HepG2 (cell line): ENCODE measurements at regions not wholly inside any gene's neighbourhood (a gene's known extent, or its start where the extent isn't known, plus 50 kb on each side); places are given as distances from the start of the nearest gene placed in this dataset.

ENCODE experiments used
- ATAC-seq: fragments of 200-7000 bp; cut with Tn5 transposase; 3 replicates; pipeline ENCODE4 v1.9.1; 2020; ENCODE audit warnings: mild to moderate bottlenecking, moderate library complexity
- BruUV-seq: library from RNA; stranded (reverse); fragments of 400-500 nt; replicated peaks from 2 replicates; lab custom pipeline; 2021; lab: Mats Ljungman, UMichigan
- CTCF ChIA-PET: fragments of 300-600 bp; formaldehyde crosslinking; extraction: SDS; loops from one replicate; lab custom pipeline; 2021; ENCODE audit warnings: low total read pairs, inconsistent platforms, low intra/inter-chr PET ratio; lab: Yijun Ruan, JAX
- POLR2A ChIA-PET: fragments of 350-600 bp; sonication (Branson Sonifier 250); formaldehyde crosslinking; loops from one replicate; lab custom pipeline; 2020; ENCODE audit warnings: antibody characterized with exemption, inconsistent platforms; lab: Yijun Ruan, JAX
- DNase-seq: peaks from one replicate; pipeline ENCODE4 v3.0.0-alpha.2; 2015; ENCODE audit warnings: low spot score
- FAIRE-seq: peaks from 3 replicates; lab custom pipeline; 2011; peaks lifted over from hg19 to GRCh38; lab: Jason Lieb, UNC
- H2AFZ ChIP-seq: one replicate; pipeline ENCODE4 v1.6.1; 2011; ENCODE audit warnings: low read length, inconsistent platforms
- H3K27ac ChIP-seq: fragments of 300-600 bp; 3 replicates; pipeline ENCODE4 v1.8.0; 2011; ENCODE audit warnings: mixed run types, mild to moderate bottlenecking, mixed read lengths, low read length, inconsistent platforms; ENCODE audit not compliant: insufficient read depth; ENCODE audit errors: extremely low read length
- H3K27me3 ChIP-seq, 2 experiments: fragments of 200-600 bp in 1 of 2; 2 replicates in 1 of 2; 3 replicates in 1 of 2; pipeline versions ENCODE4 v1.6.0 to v1.8.0; 2011; ENCODE audit warnings: low read length in 2 of 2, mild to moderate bottlenecking in 2 of 2, moderate library complexity in 2 of 2, inconsistent platforms in 1 of 2; ENCODE audit not compliant: insufficient read depth in 2 of 2, control insufficient read depth in 1 of 2
- H3K36me3 ChIP-seq, 2 experiments: fragments of 200-600 bp in 1 of 2; replicated peaks in 1 of 2; 2 replicates in 1 of 2; 3 replicates in 1 of 2; pipeline versions ENCODE4 v1.5.1 to v1.8.0; 2011; ENCODE audit warnings: low read length in 2 of 2, inconsistent platforms in 1 of 2; ENCODE audit not compliant: insufficient read depth in 2 of 2, control insufficient read depth in 1 of 2
- H3K4me1 ChIP-seq: 2 replicates; pipeline ENCODE4 v1.5.1; 2012; ENCODE audit warnings: low read length, inconsistent platforms; ENCODE audit not compliant: insufficient read depth
- H3K4me2 ChIP-seq: 2 replicates; pipeline ENCODE4 v1.6.0; 2011; ENCODE audit warnings: low read depth, low read length, inconsistent platforms
- H3K4me3 ChIP-seq, 3 experiments: fragments of 200-600 bp in 1 of 3; sonication (generic), shearing (Covaris generic) in 1 of 3; replicated peaks in 1 of 3; 2 replicates each; pipeline ENCODE4 v1.5.1; 2011 to 2016; ENCODE audit warnings: low read length in 3 of 3, inconsistent platforms in 2 of 3, low read depth in 2 of 3, mild to moderate bottlenecking in 2 of 3, control low read depth in 1 of 3, mixed read lengths in 1 of 3; ENCODE audit not compliant: insufficient read depth in 1 of 3
- H3K79me2 ChIP-seq: one replicate; pipeline ENCODE4 v1.6.1; 2011; ENCODE audit warnings: low read length, inconsistent platforms; ENCODE audit not compliant: insufficient read depth
- H3K9ac ChIP-seq: 2 replicates; pipeline ENCODE4 v1.6.0; 2011; ENCODE audit warnings: mild to moderate bottlenecking, low read depth, low read length, inconsistent platforms; ENCODE audit not compliant: insufficient read depth
- H3K9me3 ChIP-seq: 2 replicates; pipeline ENCODE4 v1.5.1; 2012; ENCODE audit warnings: mild to moderate bottlenecking, low read length
- H4K20me1 ChIP-seq: 2 replicates; pipeline ENCODE4 v1.6.0; 2011; ENCODE audit warnings: inconsistent platforms, mild to moderate bottlenecking, low read length, moderate library complexity; ENCODE audit not compliant: insufficient read depth
- JDP2 ChIP-seq: sonication (generic); formaldehyde crosslinking; IDR thresholded peaks from 2 replicates; pipeline ENCODE4 v1.8.1; 2022; ENCODE audit warnings: missing genetic modification reagents, borderline replicate concordance
- PAWR ChIP-seq: sonication (generic); formaldehyde crosslinking; IDR thresholded peaks from 2 replicates; pipeline ENCODE4 v1.4.0; 2020; ENCODE audit warnings: missing genetic modification reagents, mild to moderate bottlenecking, borderline replicate concordance
- SMAD1 ChIP-seq: sonication (generic); formaldehyde crosslinking; IDR thresholded peaks from 2 replicates; pipeline ENCODE4 v1.4.0; 2020; ENCODE audit warnings: missing genetic modification reagents, low read depth, mild to moderate bottlenecking, borderline replicate concordance
- ZNF205 ChIP-seq: IDR thresholded peaks from 2 replicates; pipeline ENCODE4 v1.6.1; 2018; ENCODE audit warnings: missing biosample characterization, missing genetic modification reagents
- ZNF263 ChIP-seq: sonication (generic); formaldehyde crosslinking; IDR thresholded peaks from 2 replicates; pipeline ENCODE4 v1.4.0; 2020; ENCODE audit warnings: missing genetic modification reagents
- ZSCAN21 ChIP-seq: sonication (generic); formaldehyde crosslinking; IDR thresholded peaks from 2 replicates; pipeline ENCODE4 v1.8.0; 2022; ENCODE audit warnings: mild to moderate bottlenecking, missing genetic modification reagents, moderate library complexity, borderline replicate concordance
- in situ Hi-C: cut with HindIII; loops from 2 replicates; pipeline ENCODE4 v1.10.0; 2017; ENCODE audit warnings: low pct_unique_long_range_greater_than_20kb; ENCODE audit not compliant: extremely low pct_ligation_motif_present
- intact Hi-C: fragments of 100-400 bp; cut with micrococcal nuclease; formaldehyde crosslinking; loops from one replicate; pipeline ENCODE4 v1.10.0; 2022; ENCODE audit not compliant: unreplicated experiment
- TF ChIP-seq, protein P1 (sequence below): sonication (generic); formaldehyde crosslinking; IDR thresholded peaks from 2 replicates; pipeline ENCODE4 v1.4.0; 2020; ENCODE audit warnings: mild to moderate bottlenecking, missing genetic modification reagents
- TF ChIP-seq, protein P2 (sequence below): sonication (generic); formaldehyde crosslinking; IDR thresholded peaks from 2 replicates; pipeline ENCODE4 v1.8.1; 2022; ENCODE audit warnings: mild to moderate bottlenecking, missing genetic modification reagents
- TF ChIP-seq, protein P3 (sequence below): sonication (generic); formaldehyde crosslinking; IDR thresholded peaks from 2 replicates; pipeline ENCODE4 v1.4.0; 2020; ENCODE audit warnings: missing genetic modification reagents
- TF ChIP-seq, protein P4 (sequence below): sonication (generic); formaldehyde crosslinking; IDR thresholded peaks from 2 replicates; pipeline ENCODE4 v1.8.1; 2023; ENCODE audit warnings: mild to moderate bottlenecking, missing genetic modification reagents

DNA sequence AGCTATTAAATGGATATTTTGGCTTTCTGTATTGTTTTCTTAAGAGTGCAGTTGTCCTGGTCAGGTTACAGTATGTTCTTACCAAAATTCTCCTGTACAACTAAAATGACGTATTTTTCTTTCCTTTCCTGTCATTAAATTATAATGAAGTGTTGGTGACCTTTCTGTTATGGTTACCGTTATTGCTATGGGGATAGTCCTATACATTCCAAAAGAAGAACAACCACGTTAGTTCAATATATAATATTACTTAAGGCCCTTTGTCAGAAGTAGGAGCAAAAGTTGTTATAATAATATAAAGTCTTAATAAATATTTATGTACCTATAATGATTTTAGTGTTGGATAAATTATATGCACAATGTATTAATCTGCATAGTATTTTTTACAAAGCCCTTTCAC is 82.4 kb upstream of the NREP start (continued):
- TF ChIP-seq, protein P1, sequence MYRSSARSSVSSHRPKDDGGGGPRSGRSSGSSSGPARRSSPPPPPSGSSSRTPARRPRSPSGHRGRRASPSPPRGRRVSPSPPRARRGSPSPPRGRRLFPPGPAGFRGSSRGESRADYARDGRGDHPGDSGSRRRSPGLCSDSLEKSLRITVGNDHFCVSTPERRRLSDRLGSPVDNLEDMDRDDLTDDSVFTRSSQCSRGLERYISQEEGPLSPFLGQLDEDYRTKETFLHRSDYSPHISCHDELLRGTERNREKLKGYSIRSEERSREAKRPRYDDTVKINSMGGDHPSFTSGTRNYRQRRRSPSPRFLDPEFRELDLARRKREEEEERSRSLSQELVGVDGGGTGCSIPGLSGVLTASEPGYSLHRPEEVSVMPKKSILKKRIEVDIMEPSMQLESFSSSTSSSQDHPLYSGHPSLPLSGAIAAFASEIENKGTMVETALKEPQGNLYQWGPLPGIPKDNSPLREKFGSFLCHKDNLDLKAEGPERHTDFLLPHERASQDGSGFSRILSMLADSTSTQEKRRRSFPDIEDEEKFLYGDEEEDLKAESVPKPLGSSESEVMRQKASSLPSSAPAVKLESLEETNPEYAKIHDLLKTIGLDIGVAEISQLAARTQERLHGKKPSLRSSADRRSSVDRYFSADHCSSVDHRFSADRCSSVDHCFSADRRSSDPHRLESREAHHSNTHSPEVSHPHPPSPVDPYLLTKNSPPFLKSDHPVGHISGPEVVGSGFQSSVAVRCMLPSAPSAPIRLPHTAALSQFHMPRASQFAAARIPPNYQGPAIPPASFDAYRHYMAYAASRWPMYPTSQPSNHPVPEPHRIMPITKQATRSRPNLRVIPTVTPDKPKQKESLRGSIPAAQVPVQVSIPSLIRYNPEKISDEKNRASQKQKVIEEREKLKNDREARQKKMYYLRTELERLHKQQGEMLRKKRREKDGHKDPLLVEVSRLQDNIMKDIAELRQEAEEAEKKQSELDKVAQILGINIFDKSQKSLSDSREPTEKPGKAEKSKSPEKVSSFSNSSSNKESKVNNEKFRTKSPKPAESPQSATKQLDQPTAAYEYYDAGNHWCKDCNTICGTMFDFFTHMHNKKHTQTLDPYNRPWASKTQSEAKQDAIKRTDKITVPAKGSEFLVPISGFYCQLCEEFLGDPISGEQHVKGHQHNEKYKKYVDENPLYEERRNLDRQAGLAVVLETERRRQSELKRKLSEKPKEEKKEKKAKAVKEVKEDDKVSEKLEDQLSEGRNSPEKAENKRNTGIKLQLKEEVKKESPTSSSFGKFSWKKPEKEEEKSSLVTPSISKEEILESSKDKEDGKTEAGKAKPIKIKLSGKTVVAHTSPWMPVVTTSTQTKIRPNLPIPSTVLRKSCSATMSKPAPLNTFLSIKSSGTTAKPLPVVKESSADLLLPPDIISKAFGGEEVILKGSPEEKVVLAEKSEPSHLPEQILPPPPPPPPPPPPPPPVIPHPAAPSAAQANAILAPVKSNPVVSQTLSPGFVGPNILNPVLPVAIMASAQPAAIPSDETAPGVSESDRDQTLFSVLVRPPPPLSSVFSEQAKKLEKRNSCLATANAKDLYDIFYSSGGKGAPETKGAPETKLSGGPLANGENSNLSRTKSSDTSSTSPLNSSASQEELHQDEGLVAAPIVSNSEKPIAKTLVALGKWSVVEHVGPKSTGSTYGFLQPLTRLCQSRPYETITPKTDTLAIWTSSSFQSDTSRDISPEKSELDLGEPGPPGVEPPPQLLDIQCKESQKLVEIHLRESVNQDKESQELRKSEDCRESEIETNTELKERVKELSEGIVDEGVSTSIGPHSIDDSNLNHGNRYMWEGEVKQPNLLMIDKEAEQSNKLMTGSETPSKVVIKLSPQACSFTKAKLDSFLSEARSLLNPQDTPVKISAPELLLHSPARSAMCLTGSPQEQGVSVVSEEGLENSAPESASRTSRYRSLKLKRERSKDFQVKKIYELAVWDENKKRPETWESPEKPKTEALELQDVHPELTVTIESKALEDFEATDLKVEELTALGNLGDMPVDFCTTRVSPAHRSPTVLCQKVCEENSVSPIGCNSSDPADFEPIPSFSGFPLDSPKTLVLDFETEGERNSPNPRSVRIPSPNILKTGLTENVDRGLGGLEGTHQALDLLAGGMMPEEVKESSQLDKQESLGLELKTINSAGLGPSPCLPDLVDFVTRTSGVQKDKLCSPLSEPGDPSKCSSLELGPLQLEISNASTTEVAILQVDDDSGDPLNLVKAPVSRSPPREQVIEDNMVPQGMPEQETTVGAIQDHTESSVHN (CRISPR knock-in tag): no peak
- TF ChIP-seq PAWR (CRISPR knock-in tag) (no peak), ZNF205 (CRISPR knock-in tag) (no peak)
- TF ChIP-seq, protein P2, sequence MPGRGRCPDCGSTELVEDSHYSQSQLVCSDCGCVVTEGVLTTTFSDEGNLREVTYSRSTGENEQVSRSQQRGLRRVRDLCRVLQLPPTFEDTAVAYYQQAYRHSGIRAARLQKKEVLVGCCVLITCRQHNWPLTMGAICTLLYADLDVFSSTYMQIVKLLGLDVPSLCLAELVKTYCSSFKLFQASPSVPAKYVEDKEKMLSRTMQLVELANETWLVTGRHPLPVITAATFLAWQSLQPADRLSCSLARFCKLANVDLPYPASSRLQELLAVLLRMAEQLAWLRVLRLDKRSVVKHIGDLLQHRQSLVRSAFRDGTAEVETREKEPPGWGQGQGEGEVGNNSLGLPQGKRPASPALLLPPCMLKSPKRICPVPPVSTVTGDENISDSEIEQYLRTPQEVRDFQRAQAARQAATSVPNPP (CRISPR knock-in tag): no peak

DNA sequence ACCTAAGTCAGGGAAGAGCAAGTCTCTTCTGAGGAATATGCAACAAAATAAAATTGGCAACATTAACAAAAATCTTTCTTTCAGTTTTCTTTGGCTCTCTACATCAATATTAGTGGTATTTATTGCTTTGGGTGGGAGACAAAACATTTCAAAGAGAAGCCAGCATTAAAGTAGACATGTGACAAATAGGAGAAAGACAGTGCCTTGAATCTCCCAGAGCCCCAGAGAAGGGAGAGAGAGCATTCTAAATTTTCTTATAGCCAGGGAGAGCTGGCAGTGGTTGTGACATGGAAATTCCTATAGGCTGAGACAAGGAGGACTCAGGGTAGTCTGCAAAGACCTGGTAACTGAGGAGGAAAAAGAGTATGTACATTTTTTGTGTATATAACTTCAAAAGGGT is 79.4 kb upstream of the NREP start:
- CTCF ChIA-PET: no interaction called here
- intact Hi-C loops (no loop called here), in situ Hi-C loops (no loop called here)
- Histone ChIP-seq H3K36me3 (no peaks in the 10 kb centered on the region), H3K79me2 (no peaks in the 10 kb centered on the region), H3K27me3 (no peaks in the 10 kb centered on the region), H3K4me3 (no peak overlapping the region), H3K4me2 (no peak overlapping the region), H3K9ac (no peak overlapping the region), H2AFZ (no peak overlapping the region), H3K27ac (no peak overlapping the region), H3K4me1 (no peaks in the 10 kb centered on the region), H3K9me3 (no peaks in the 10 kb centered on the region), H4K20me1 (no peaks in the 10 kb centered on the region)
- DNase-seq (no peak), FAIRE-seq (no peak), ATAC-seq (no peak)
- POLR2A ChIA-PET: no interaction called here
- BruUV-seq: no TSS peak
- TF ChIP-seq ZSCAN21 (CRISPR knock-in tag) (no peak), JDP2 (CRISPR knock-in tag) (no peak), SMAD1 (CRISPR knock-in tag) (no peak), ZNF263 (no peak)
- TF ChIP-seq, protein P3, sequence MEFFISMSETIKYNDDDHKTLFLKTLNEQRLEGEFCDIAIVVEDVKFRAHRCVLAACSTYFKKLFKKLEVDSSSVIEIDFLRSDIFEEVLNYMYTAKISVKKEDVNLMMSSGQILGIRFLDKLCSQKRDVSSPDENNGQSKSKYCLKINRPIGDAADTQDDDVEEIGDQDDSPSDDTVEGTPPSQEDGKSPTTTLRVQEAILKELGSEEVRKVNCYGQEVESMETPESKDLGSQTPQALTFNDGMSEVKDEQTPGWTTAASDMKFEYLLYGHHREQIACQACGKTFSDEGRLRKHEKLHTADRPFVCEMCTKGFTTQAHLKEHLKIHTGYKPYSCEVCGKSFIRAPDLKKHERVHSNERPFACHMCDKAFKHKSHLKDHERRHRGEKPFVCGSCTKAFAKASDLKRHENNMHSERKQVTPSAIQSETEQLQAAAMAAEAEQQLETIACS (CRISPR knock-in tag): no peak
- TF ChIP-seq, protein P4, sequence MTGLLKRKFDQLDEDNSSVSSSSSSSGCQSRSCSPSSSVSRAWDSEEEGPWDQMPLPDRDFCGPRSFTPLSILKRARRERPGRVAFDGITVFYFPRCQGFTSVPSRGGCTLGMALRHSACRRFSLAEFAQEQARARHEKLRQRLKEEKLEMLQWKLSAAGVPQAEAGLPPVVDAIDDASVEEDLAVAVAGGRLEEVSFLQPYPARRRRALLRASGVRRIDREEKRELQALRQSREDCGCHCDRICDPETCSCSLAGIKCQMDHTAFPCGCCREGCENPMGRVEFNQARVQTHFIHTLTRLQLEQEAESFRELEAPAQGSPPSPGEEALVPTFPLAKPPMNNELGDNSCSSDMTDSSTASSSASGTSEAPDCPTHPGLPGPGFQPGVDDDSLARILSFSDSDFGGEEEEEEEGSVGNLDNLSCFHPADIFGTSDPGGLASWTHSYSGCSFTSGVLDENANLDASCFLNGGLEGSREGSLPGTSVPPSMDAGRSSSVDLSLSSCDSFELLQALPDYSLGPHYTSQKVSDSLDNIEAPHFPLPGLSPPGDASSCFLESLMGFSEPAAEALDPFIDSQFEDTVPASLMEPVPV: no peak
